GM23338 (cell line): ENCODE measurements at regions not wholly inside any gene's neighbourhood (a gene's known extent, or its start where the extent isn't known, plus 50 kb on each side); places are given as distances from the start of the nearest gene placed in this dataset.
"Not testable (repeated sequence)": the region's sequence is repeated elsewhere in the genome, so short reads cannot be mapped to it uniquely, and the experiment has no call there.

Experiments
- CREB1 ChIP-seq: fragments of 250-450 bp; sonication (Bioruptor Pico); IDR thresholded peaks from 2 replicates; pipeline ENCODE4 v1.5.0; 2020; ENCODE audit warnings: low read depth, mild to moderate bottlenecking, moderate library complexity
- CTCF ChIP-seq, 2 experiments: fragments of 200-600 bp in 1 of 2; sonication (generic) in 1 of 2; conservative IDR thresholded peaks; 2 replicates each; pipeline versions ENCODE4 v1.5.1 to v1.6.1; 2016 to 2017; ENCODE audit warnings: antibody characterized with exemption in 2 of 2, low read depth in 2 of 2, mild to moderate bottlenecking in 2 of 2, moderate library complexity in 1 of 2
- ETS1 ChIP-seq: IDR thresholded peaks from 2 replicates; pipeline ENCODE4 v1.6.1; 2016; ENCODE audit warnings: antibody characterized with exemption
- EZH2 ChIP-seq: fragments of 200-600 bp; sonication (generic); IDR thresholded peaks from one replicate; pipeline ENCODE4 v1.8.0; 2017; ENCODE audit warnings: antibody characterized with exemption, mild to moderate bottlenecking, low read depth; ENCODE audit not compliant: unreplicated experiment
- EZH2phosphoT487 ChIP-seq: fragments of 200-600 bp; sonication (generic); IDR thresholded peaks from one replicate; pipeline ENCODE4 v1.8.1; 2018; ENCODE audit warnings: antibody characterized with exemption; ENCODE audit not compliant: unreplicated experiment
- JUNB ChIP-seq: IDR thresholded peaks from one replicate; pipeline ENCODE4 v1.6.1; 2016; ENCODE audit warnings: antibody characterized with exemption; ENCODE audit not compliant: unreplicated experiment
- POLR2AphosphoS5 ChIP-seq: IDR thresholded peaks from 2 replicates; pipeline ENCODE4 v1.6.1; 2016; ENCODE audit warnings: antibody characterized with exemption, low read depth
- REST ChIP-seq: IDR thresholded peaks from one replicate; pipeline ENCODE4 v1.6.1; 2018; ENCODE audit warnings: antibody characterized with exemption; ENCODE audit not compliant: unreplicated experiment

GRCh38 chr2:89863209-89863608 is 1171.7 kb downstream of the RPIA start:
- not testable (repeated sequence) for TF ChIP-seq EZH2; POLR2AphosphoS5; CTCF (conservative IDR thresholded peaks at IDR 0.05; ENCODE audit: low read depth in 2 of 2); REST; EZH2phosphoT487; JUNB; CREB1; ETS1
